Smooth muscle cell (in vitro differentiated cells): ENCODE measurements at regions not wholly inside any gene's neighbourhood (a gene's known extent, or its start where the extent isn't known, plus 50 kb on each side); places are given as distances from the start of the nearest gene placed in this dataset.
"Not testable (repeated sequence)": the region's sequence is repeated elsewhere in the genome, so short reads cannot be mapped to it uniquely, and the experiment has no call there.

Experiments
- DNase-seq: peaks from one replicate; lab custom pipeline; 2025; ENCODE audit not compliant: unreplicated experiment; lab: John Stamatoyannopoulos, UW
- H2AFZ ChIP-seq: fragments of 200-600 bp; sonication (generic); 2 replicates; pipeline ENCODE4 v1.6.0; 2016; ENCODE audit warnings: antibody characterized with exemption, low read depth, mild to moderate bottlenecking
- H3F3A ChIP-seq: fragments of 200-600 bp; sonication (generic); 2 replicates; pipeline ENCODE4 v1.6.0; 2017; ENCODE audit warnings: antibody characterized with exemption, low read depth
- H3K27ac ChIP-seq: fragments of 200-600 bp; sonication (generic); 2 replicates; pipeline ENCODE4 v1.5.1; 2016; ENCODE audit warnings: low read depth, mild to moderate bottlenecking
- H3K27me3 ChIP-seq: fragments of 200-600 bp; sonication (generic); 2 replicates; pipeline ENCODE4 v1.6.1; 2016; ENCODE audit warnings: low read depth, mild to moderate bottlenecking
- H3K36me3 ChIP-seq: fragments of 200-600 bp; sonication (generic); 2 replicates; pipeline ENCODE4 v1.5.1; 2016; ENCODE audit warnings: low read depth
- H3K4me1 ChIP-seq: fragments of 200-600 bp; sonication (generic); 2 replicates; pipeline ENCODE4 v1.5.1; 2016; ENCODE audit warnings: low read depth
- H3K4me2 ChIP-seq: fragments of 200-600 bp; sonication (generic); 2 replicates; pipeline ENCODE4 v1.6.0; 2016; ENCODE audit warnings: mild to moderate bottlenecking
- H3K4me3 ChIP-seq: fragments of 200-600 bp; sonication (generic); 2 replicates; pipeline ENCODE4 v1.5.1; 2016; ENCODE audit warnings: mild to moderate bottlenecking
- H3K79me2 ChIP-seq: fragments of 200-600 bp; sonication (generic); 2 replicates; pipeline ENCODE4 v1.6.0; 2016; ENCODE audit warnings: low read depth, mild to moderate bottlenecking
- H3K9ac ChIP-seq: fragments of 200-600 bp; sonication (generic); 2 replicates; pipeline ENCODE4 v1.6.0; 2016; ENCODE audit warnings: low read depth
- H3K9me3 ChIP-seq: fragments of 200-600 bp; sonication (generic); replicated peaks from 2 replicates; pipeline ENCODE4 v1.5.1; 2016; ENCODE audit warnings: low read depth
- H4K20me1 ChIP-seq: fragments of 200-600 bp; sonication (generic); 2 replicates; pipeline ENCODE4 v1.6.0; 2016; ENCODE audit warnings: low read depth
- CTCF ChIP-seq: fragments of 200-600 bp; sonication (generic); IDR thresholded peaks from 2 replicates; pipeline ENCODE4 v1.5.1; 2017; ENCODE audit warnings: borderline replicate concordance, mild to moderate bottlenecking, antibody characterized with exemption; ENCODE audit not compliant: insufficient read depth, poor library complexity, severe bottlenecking
- WGBS: methylation state at CpG from one replicate; pipeline ENCODE4 v1.1.7; 2016; ENCODE audit warnings: low lambda C conversion rate; 5-methylcytosine and 5-hydroxymethylcytosine counted together

GRCh38 chr6:115495184-115495583, 565.5 kb downstream of the FRK start:
- no peak for DNase-seq
- H3K4me2 ChIP-seq, result no peak overlapping the region
- no peak overlapping the region for H3K27ac ChIP-seq
- no peaks in the 10 kb centered on the region for H4K20me1 ChIP-seq
- no peak overlapping the region for H2AFZ ChIP-seq
- H3K36me3 ChIP-seq, result no peaks in the 10 kb centered on the region
- H3K27me3 ChIP-seq, result no peaks in the 10 kb centered on the region
- H3K4me3 ChIP-seq, result no peak overlapping the region
- H3K9me3 ChIP-seq, result no peaks in the 10 kb centered on the region
- H3K9ac ChIP-seq, result no peak overlapping the region
- H3K79me2 ChIP-seq, result no peaks in the 10 kb centered on the region
- WGBS, result 82% methylated on average over 3 of the region's 3 CpGs
- H3F3A ChIP-seq, result no peaks in the 10 kb centered on the region
- no peak for TF ChIP-seq CTCF
- H3K4me1 ChIP-seq, result no peaks in the 10 kb centered on the region

GRCh38 chr6:115487331-115487730, 573.4 kb downstream of the FRK start:
- TF ChIP-seq CTCF, result no peak
- Histone ChIP-seq H3K27ac (no peak overlapping the region), H3K27me3 (no peaks in the 10 kb centered on the region), H4K20me1 (no peaks in the 10 kb centered on the region), H3K4me2 (no peak overlapping the region), H2AFZ (no peak overlapping the region), H3K36me3 (no peaks in the 10 kb centered on the region), H3K4me1 (no peaks in the 10 kb centered on the region), H3F3A (no peaks in the 10 kb centered on the region), H3K9ac (no peak overlapping the region), H3K4me3 (no peak overlapping the region), H3K9me3 (no peaks in the 10 kb centered on the region), H3K79me2 (no peaks in the 10 kb centered on the region)
- 96% methylated on average over 2 of the region's 2 CpGs for WGBS
- no peak for DNase-seq

GRCh38 chr6:115485400-115485799, 575.3 kb downstream of the FRK start:
- Histone ChIP-seq H4K20me1 (no peaks in the 10 kb centered on the region), H3K4me3 (no peak overlapping the region), H2AFZ (no peak overlapping the region), H3K27ac (no peak overlapping the region), H3F3A (no peaks in the 10 kb centered on the region), H3K9me3 (no peaks in the 10 kb centered on the region), H3K4me2 (no peak overlapping the region), H3K9ac (no peak overlapping the region), H3K4me1 (no peaks in the 10 kb centered on the region), H3K27me3 (no peaks in the 10 kb centered on the region), H3K36me3 (no peaks in the 10 kb centered on the region), H3K79me2 (no peaks in the 10 kb centered on the region)
- no peak for TF ChIP-seq CTCF
- 61% methylated on average over 4 of the region's 4 CpGs for WGBS
- DNase-seq, result no peak

GRCh38 chr6:115480543-115480942, 580.1 kb downstream of the FRK start:
- H3K79me2 ChIP-seq, H3K9me3 ChIP-seq, H3K36me3 ChIP-seq, H3K4me1 ChIP-seq, H3K4me2 ChIP-seq, H3K27me3 ChIP-seq, H2AFZ ChIP-seq, H3K4me3 ChIP-seq, H3F3A ChIP-seq, H4K20me1 ChIP-seq, H3K9ac ChIP-seq, DNase-seq, H3K27ac ChIP-seq: not testable (repeated sequence)
- WGBS, result 74% methylated on average over 4 of the region's 4 CpGs
